Activated T-cell treated with anti-CD3 and anti-CD28 coated beads, Interleukin-2, amount 50 U/mL, for 72 hours (primary cell): ENCODE measurements at regions not wholly inside any gene's neighbourhood (a gene's known extent, or its start where the extent isn't known, plus 50 kb on each side); places are given as distances from the start of the nearest gene placed in this dataset.

Experiments
- ATAC-seq, 2 donors: fragments of 150-1000 bp; cut with Tn5 transposase; replicated peaks in 1 of 2; 2 replicates each; pipeline ENCODE4 v1.10.0; 2021; ENCODE audit warnings: moderate library complexity in 2 of 2, mild to moderate bottlenecking in 1 of 2
- DNase-seq, 2 donors: peaks; one replicate each; pipeline ENCODE4 v3.0.0; 2021 to 2022; ENCODE audit warnings: mixed read lengths in 1 of 2
- H3K27ac Mint-ChIP-seq: one replicate; pipeline ENCODE4 v1.8.0; 2022; ENCODE audit warnings: mild to moderate bottlenecking, moderate library complexity, mixed read lengths
- H3K27me3 Mint-ChIP-seq: one replicate; pipeline ENCODE4 v1.8.0; 2022; ENCODE audit warnings: low read depth, mixed read lengths
- H3K36me3 Mint-ChIP-seq, 2 donors: one replicate each; pipeline ENCODE4 v1.8.0; 2022; ENCODE audit warnings: mixed read lengths in 2 of 2, mild to moderate bottlenecking in 1 of 2; ENCODE audit not compliant: insufficient read depth in 2 of 2
- H3K4me1 Mint-ChIP-seq: one replicate; pipeline ENCODE4 v1.8.0; 2022; ENCODE audit warnings: low read depth, mixed read lengths
- H3K4me3 Mint-ChIP-seq, 2 donors: one replicate each; pipeline ENCODE4 v1.8.0; 2022; ENCODE audit warnings: mild to moderate bottlenecking in 2 of 2, mixed read lengths in 2 of 2, moderate library complexity in 2 of 2
- H3K9me3 Mint-ChIP-seq, 2 donors: one replicate each; pipeline ENCODE4 v1.8.0; 2022; ENCODE audit warnings: mixed read lengths in 2 of 2

- peaks cover 4% of the 10 kb centered on the region in 2 donors for H3K9me3 Mint-ChIP-seq
- peaks cover 2 to 3% of the 10 kb centered on the region in 2 donors for H3K36me3 Mint-ChIP-seq
- no peak for ATAC-seq
- H3K4me1 Mint-ChIP-seq = no peaks in the 10 kb centered on the region
- no peak for DNase-seq
- no peaks in the 10 kb centered on the region for H3K27me3 Mint-ChIP-seq
- no peak overlapping the region for H3K27ac Mint-ChIP-seq
- H3K4me3 Mint-ChIP-seq = no peak overlapping the region
These were observed 236.8 kb upstream of the FMN2 start for GRCh38 chr1:239854922-239855321.

GRCh38 chr1:239856067-239856466, 235.6 kb upstream of the FMN2 start:
- no peak for DNase-seq
- Mint-ChIP-seq H3K4me1 (no peaks in the 10 kb centered on the region), H3K27me3 (no peaks in the 10 kb centered on the region), H3K27ac (no peak overlapping the region), H3K36me3 (peaks cover 2 to 3% of the 10 kb centered on the region in 2 donors), H3K9me3 (peaks cover 4% of the 10 kb centered on the region in 2 donors), H3K4me3 (no peak overlapping the region)
- no peak for ATAC-seq

DNA sequence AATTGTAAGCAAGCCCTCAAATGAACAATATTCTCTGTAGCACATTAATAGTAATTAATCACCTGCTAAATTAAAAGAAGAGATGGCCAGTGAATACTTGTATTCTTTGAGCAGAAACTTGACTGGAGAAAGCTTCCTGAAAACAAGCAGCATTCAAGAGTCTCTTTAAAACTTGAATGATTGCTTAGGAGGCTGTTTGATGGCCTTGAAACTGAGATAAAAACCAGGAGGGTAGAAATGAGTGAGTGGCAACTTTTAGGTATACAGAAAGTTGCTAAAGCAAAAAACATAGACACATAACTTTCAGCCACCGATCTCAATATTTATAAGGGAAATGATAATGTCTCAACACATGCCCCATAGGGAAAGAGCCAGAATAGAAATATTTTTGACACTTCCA, 234.8 kb upstream of the FMN2 start:
- ATAC-seq = no peak
- Mint-ChIP-seq H3K4me3 (no peak overlapping the region), H3K36me3 (peaks cover 2 to 3% of the 10 kb centered on the region in 2 donors), H3K27ac (no peak overlapping the region), H3K9me3 (peaks cover 4% of the 10 kb centered on the region in 2 donors), H3K27me3 (no peaks in the 10 kb centered on the region), H3K4me1 (no peaks in the 10 kb centered on the region)
- no peak for DNase-seq

DNA sequence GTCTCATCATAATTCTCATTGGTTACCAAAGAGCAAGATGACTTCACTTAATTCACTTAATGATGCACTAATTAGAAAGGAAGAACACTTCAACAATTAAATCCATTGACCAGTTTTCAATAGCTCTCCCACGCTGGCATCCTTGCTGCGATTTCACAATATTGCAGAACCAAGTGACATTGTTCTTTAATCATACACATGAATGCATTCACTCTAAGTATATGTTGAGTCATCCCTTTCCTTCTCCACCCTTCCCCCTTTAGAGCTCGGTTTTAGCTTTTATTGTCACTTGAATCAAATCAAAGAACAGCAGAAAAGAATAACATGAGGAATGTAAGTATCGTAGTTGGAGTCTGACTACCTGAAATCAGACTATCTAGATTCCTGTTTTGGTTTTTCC, 233.6 kb upstream of the FMN2 start:
- no peak for DNase-seq
- H3K4me3 Mint-ChIP-seq = no peak overlapping the region
- H3K4me1 Mint-ChIP-seq = no peaks in the 10 kb centered on the region
- peaks cover 2 to 3% of the 10 kb centered on the region in 2 donors for H3K36me3 Mint-ChIP-seq
- peaks cover 4% of the 10 kb centered on the region in 2 donors for H3K9me3 Mint-ChIP-seq
- no peaks in the 10 kb centered on the region for H3K27me3 Mint-ChIP-seq
- no peak for ATAC-seq
- no peak overlapping the region for H3K27ac Mint-ChIP-seq

- ATAC-seq (no peak), DNase-seq (no peak)
- H3K27ac Mint-ChIP-seq = no peak overlapping the region
- no peaks in the 10 kb centered on the region for H3K27me3 Mint-ChIP-seq
- H3K4me3 Mint-ChIP-seq = no peak overlapping the region
- H3K36me3 Mint-ChIP-seq = peaks cover 2 to 3% of the 10 kb centered on the region in 2 donors
- no peaks in the 10 kb centered on the region for H3K4me1 Mint-ChIP-seq
- peaks cover 4% of the 10 kb centered on the region in 2 donors for H3K9me3 Mint-ChIP-seq
These were observed 233.2 kb upstream of the FMN2 start for GRCh38 chr1:239858529-239858928.

DNA sequence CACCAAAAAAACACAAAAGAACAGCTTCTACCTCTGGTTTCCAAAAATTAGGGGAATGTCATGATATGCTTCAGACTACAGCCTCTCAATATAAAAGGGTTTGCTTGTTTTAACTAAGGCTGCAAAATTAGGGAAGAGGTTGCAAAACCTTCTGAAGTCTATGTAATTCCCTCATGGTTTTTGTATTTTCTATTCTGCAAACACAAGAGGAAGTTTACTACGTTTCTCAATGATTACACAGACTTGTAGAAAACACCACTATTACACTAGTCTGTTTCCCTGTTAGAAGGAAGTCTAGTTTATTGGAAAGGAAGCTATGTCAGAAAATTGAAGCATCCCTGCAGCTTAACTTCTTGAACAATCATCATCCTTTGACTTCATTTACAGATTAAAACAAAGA, 229.7 kb upstream of the FMN2 start:
- DNase-seq (no peak), ATAC-seq (no peak)
- no peaks in the 10 kb centered on the region for H3K27me3 Mint-ChIP-seq
- H3K36me3 Mint-ChIP-seq = no peaks in the 10 kb centered on the region
- no peak overlapping the region for H3K27ac Mint-ChIP-seq
- no peaks in the 10 kb centered on the region for H3K4me1 Mint-ChIP-seq
- H3K4me3 Mint-ChIP-seq = no peak overlapping the region
- H3K9me3 Mint-ChIP-seq = no peaks in the 10 kb centered on the region

- no peak for ATAC-seq
- Mint-ChIP-seq H3K27me3 (no peaks in the 10 kb centered on the region), H3K4me1 (no peaks in the 10 kb centered on the region), H3K27ac (no peak overlapping the region), H3K36me3 (no peaks in the 10 kb centered on the region), H3K9me3 (no peaks in the 10 kb centered on the region), H3K4me3 (no peak overlapping the region)
- DNase-seq = no peak
These were observed 223.4 kb upstream of the FMN2 start for GRCh38 chr1:239868058-239868832.

DNA sequence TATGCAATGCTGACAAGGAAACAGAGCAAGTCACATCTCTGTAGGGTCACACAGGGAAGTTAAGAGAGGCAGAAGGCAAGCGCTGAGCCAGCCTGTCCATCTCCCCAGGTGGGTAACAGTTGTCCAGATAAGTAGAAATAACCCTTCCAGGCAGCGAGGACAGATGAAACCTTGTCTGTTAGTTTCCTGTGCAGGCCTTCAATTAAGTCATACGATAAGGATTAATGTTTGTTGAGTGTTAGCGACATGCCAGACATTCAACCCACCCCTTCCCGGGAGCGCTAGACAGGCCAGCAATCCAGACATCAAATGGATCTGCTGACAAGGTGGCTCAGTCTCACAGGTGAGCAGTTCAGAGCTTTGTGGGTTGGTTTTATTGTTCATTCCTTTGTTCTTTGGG, 221.5 kb upstream of the FMN2 start:
- Mint-ChIP-seq H3K27ac (no peak overlapping the region), H3K4me3 (no peak overlapping the region), H3K9me3 (no peaks in the 10 kb centered on the region), H3K4me1 (no peaks in the 10 kb centered on the region), H3K36me3 (no peaks in the 10 kb centered on the region), H3K27me3 (no peaks in the 10 kb centered on the region)
- no peak for DNase-seq
- ATAC-seq = no peak

DNA sequence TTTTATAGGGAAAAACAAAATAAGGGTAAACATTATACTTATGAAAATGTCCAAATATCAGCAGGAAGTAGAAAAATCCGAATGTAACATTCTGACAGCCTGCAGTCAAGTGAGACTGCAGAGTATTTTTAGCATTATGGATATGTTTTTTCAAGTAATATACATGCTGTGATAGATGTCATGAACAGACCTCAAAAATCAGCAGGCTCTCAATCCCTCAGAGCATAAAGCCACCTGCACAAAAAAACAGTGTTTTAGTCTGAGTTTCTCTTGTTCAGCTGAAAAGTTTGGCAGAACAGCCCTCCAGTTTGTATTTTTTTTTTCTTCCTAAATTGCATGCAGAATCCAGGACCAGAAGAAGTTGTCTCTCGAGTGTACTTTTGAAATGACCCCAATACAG, 219.1 kb upstream of the FMN2 start:
- no peak overlapping the region for H3K4me3 Mint-ChIP-seq
- H3K4me1 Mint-ChIP-seq = no peaks in the 10 kb centered on the region
- no peaks in the 10 kb centered on the region for H3K36me3 Mint-ChIP-seq
- DNase-seq = no peak
- H3K9me3 Mint-ChIP-seq = no peaks in the 10 kb centered on the region
- H3K27ac Mint-ChIP-seq = no peak overlapping the region
- no peaks in the 10 kb centered on the region for H3K27me3 Mint-ChIP-seq
- no peak for ATAC-seq

GRCh38 chr1:239874831-239875230, 216.9 kb upstream of the FMN2 start:
- Mint-ChIP-seq H3K4me3 (no peak overlapping the region), H3K36me3 (no peaks in the 10 kb centered on the region), H3K9me3 (no peaks in the 10 kb centered on the region), H3K27me3 (no peaks in the 10 kb centered on the region), H3K4me1 (no peaks in the 10 kb centered on the region), H3K27ac (no peak overlapping the region)
- ATAC-seq = no peak
- DNase-seq = no peak

DNA sequence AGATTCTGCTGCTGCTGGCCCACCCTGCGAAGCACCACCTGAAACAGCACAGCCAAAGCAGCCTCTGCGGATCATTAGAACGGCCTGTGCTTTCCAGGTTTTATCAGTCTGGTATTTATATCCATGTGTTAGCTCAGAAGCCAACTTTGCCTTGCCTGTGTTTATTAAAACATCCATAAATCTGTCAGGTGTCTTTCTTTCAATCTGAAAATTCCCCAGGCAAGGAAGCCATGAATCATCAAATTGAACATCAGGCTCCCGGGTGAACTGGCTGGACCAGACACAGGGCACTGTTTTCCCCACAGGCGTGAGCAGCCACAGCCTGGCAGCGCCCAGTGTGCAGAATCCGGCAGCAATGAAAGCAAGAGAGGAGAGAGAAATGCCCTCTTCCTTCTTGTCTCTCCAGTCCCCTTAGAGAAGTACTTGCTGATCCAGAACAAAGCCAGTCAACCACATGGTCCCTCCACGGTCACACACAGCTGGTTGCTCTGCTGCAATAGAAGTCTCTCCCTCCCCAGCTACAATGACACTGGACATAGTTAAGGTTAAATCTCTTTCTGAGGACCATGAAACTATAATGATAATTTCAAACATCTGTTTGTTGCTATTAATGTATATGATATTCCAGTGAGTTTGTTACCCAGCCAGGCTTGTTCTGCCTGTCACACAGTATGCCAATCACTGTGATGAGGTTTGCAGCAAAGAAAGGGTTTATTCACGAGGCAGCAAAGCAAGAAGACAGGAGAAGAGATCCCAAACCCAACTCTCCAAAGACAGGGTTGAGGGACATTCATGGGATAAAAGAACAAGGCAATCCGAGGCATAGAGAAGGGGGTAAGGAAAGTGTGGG, 212.1 kb upstream of the FMN2 start:
- ATAC-seq = no peak
- DNase-seq = no peak
- no peak overlapping the region for H3K4me3 Mint-ChIP-seq
- no peaks in the 10 kb centered on the region for H3K36me3 Mint-ChIP-seq
- H3K4me1 Mint-ChIP-seq = no peaks in the 10 kb centered on the region
- H3K27me3 Mint-ChIP-seq = no peaks in the 10 kb centered on the region
- no peak overlapping the region for H3K27ac Mint-ChIP-seq
- H3K9me3 Mint-ChIP-seq = no peaks in the 10 kb centered on the region

DNA sequence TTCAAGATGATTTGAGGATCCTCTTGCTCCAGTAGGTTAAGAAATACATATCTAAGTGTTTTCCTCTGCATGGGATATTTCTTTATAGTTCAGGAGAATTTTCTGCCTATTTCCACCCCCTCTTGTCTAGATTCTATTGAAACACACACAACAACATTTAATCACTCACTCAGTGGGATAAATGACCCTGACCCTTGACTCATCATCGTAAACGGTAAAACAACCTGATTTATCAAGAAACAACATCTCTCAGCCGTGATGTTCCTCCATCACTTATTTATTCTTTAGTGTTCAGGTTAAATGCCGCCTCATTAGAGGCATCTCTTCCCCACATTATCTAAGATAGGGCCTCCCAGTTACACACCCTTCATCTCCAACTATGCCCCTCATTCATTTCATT, 208.7 kb upstream of the FMN2 start:
- Mint-ChIP-seq H3K4me1 (no peaks in the 10 kb centered on the region), H3K36me3 (no peaks in the 10 kb centered on the region), H3K9me3 (no peaks in the 10 kb centered on the region), H3K27me3 (no peaks in the 10 kb centered on the region), H3K4me3 (no peak overlapping the region), H3K27ac (no peak overlapping the region)
- DNase-seq (no peak), ATAC-seq (no peak)

- no peak overlapping the region for H3K4me3 Mint-ChIP-seq
- H3K36me3 Mint-ChIP-seq = no peaks in the 10 kb centered on the region
- H3K4me1 Mint-ChIP-seq = no peaks in the 10 kb centered on the region
- no peak for ATAC-seq
- no peak for DNase-seq
- H3K27me3 Mint-ChIP-seq = no peaks in the 10 kb centered on the region
- no peaks in the 10 kb centered on the region for H3K9me3 Mint-ChIP-seq
- no peak overlapping the region for H3K27ac Mint-ChIP-seq
These were observed 206.9 kb upstream of the FMN2 start for GRCh38 chr1:239884796-239885195.
